Cardiac fibroblast (primary cell): ENCODE measurements at regions not wholly inside any gene's neighbourhood (a gene's known extent, or its start where the extent isn't known, plus 50 kb on each side); places are given as distances from the start of the nearest gene placed in this dataset.
A peak's percentile ranks its signal among the peaks of the same experiment; 100 is the strongest.

Experiments used
- DNase-seq, 2 donors: peaks; one replicate each; pipeline versions ENCODE4 v3.0.0 to v3.0.0-alpha.2; 2010; ENCODE audit warnings: low read depth in 2 of 2
- H3K4me3 ChIP-seq, 2 donors: replicated peaks in 1 of 2; 1 replicate in 1 of 2; 2 replicates in 1 of 2; pipeline ENCODE4 v1.5.1; 2011; ENCODE audit warnings: low read depth in 2 of 2, low read length in 2 of 2, mild to moderate bottlenecking in 2 of 2, moderate library complexity in 1 of 2
- TF ChIP-seq, protein P1 (sequence below): IDR thresholded peaks from one replicate; pipeline ENCODE4 v1.5.1; 2011; ENCODE audit warnings: low read depth, mild to moderate bottlenecking, low read length, inconsistent platforms

DNA sequence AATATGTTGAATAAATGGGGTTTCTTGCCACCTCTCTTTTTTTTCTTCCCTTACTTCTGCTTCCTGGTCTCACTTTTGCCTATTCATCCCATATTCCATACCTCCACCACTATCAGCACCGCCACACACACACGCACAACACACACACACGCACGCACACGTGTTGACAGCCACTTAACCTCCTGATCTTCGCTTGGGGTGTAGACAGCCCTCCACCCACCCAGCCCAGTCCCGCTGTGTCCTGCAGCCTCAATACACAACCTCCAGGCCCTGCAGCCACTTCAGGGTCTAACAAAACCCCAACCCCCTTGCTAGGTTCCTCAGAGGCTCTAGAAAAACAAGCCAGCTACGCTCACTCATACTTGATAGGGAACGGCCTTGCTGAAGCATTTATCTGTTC is 72.3 kb downstream of the LINC00237 start:
- no peak for DNase-seq
- TF ChIP-seq, protein P1, sequence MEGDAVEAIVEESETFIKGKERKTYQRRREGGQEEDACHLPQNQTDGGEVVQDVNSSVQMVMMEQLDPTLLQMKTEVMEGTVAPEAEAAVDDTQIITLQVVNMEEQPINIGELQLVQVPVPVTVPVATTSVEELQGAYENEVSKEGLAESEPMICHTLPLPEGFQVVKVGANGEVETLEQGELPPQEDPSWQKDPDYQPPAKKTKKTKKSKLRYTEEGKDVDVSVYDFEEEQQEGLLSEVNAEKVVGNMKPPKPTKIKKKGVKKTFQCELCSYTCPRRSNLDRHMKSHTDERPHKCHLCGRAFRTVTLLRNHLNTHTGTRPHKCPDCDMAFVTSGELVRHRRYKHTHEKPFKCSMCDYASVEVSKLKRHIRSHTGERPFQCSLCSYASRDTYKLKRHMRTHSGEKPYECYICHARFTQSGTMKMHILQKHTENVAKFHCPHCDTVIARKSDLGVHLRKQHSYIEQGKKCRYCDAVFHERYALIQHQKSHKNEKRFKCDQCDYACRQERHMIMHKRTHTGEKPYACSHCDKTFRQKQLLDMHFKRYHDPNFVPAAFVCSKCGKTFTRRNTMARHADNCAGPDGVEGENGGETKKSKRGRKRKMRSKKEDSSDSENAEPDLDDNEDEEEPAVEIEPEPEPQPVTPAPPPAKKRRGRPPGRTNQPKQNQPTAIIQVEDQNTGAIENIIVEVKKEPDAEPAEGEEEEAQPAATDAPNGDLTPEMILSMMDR, result no peak
- H3K4me3 ChIP-seq, result no peak overlapping the region

DNA sequence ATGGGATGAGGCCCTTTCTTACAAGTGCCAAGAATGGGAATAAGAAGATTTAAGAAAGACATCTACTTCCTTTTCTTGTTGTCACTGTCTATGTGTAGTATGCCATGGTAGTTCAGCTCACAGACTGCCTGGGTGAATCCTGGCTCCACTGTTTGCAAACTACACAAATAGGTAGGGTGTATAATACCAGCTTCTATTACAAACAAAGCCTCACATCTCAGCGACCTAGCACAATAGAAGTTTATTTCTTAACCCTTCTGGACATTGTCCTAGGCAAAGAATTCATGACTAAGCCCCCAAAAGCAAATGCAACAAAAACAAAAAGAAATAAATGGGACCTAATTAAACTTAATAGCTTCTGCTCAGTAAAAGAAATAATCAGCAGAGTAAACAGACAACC is 74.5 kb downstream of the LINC00237 start:
- H3K4me3 ChIP-seq, result no peak overlapping the region
- TF ChIP-seq, protein P1, result no peak
- no peak for DNase-seq

DNA sequence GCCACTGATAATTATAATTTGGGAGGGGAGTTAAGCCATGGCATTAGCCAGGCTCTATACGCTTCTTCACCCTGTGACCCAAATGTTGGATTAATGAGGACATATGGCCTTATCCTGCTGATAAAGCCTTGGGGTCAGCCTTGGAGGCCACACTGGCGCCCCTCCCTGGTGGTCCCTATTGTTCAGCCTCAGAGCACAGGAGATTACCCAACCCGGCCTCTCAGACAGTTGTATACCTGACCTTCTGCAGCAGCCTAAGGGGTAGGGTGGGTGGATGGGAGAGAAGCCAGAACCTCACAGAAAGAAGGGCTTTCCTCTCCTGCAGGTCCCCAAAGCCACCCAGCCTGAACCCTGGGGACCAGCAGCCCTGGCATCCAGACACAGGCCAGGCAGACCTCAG is 76.8 kb downstream of the LINC00237 start:
- TF ChIP-seq, protein P1, result no peak
- H3K4me3 ChIP-seq, result no peak overlapping the region
- DNase-seq, result no peak

DNA sequence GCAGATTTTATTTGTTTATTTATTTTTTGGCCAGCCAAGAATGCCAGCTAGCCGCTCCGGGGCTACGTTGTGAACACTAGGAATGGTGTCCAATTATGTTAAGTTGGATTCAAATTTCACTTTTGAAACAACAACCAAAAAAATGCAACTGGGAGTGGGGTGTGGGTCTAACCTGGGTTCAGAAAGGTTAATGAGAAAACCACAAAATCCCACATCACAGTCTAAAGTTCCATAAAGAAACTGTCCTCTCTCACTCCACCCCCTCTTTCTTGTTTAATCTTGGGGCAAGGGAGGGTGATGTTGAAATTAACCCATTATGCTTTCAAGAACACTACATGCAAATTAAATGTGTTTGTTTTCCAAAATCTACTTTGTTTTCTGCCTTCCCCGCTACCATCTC is 77.2 kb downstream of the LINC00237 start:
- TF ChIP-seq, protein P1, result no peak
- DNase-seq, result no peak
- H3K4me3 ChIP-seq, result no peak overlapping the region

DNA sequence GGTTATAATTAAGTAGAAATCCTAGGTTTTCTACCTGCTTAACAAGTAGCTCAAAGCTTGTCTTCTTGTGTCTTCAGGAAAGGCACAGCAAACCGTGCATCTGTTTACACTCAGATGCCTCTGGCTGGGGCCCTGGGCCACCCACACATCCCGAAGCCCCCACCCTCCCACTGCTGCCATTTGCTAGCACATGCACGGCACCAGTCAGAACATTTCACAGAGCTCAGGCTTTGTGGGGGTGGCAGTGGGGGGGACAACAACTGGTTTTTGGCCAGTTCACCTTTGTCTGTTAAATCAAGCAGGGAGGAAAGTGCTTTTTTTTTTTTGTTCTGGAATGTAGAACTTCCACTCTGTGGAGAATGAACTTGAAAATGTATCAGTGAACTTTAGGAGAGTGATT is 77.7 kb downstream of the LINC00237 start:
- TF ChIP-seq, protein P1, result no peak
- DNase-seq, result no peak
- no peak overlapping the region for H3K4me3 ChIP-seq

DNA sequence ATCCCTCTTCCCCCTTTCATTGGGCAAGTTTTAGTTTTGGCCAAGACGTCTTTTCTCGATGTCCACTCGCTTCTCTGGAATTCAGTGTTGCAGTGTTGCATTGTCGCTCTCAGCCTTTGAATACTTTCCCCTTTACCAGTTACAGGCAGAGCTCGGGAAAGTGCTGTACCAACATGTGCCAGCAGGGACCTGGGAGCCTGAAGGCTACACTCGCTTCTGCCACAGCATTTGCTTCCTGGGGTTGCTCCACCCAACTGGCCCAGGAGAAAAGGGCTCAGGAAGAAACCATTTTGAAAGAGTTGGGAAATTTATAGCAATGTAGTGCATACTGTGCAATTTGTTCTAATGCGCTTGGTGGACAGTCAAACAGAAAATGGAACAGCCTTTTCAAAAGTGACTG is 78.6 kb downstream of the LINC00237 start:
- TF ChIP-seq, protein P1, result no peak
- H3K4me3 ChIP-seq, result no peak overlapping the region
- peak in 1 of 2 donors; percentile 1 for DNase-seq

DNA sequence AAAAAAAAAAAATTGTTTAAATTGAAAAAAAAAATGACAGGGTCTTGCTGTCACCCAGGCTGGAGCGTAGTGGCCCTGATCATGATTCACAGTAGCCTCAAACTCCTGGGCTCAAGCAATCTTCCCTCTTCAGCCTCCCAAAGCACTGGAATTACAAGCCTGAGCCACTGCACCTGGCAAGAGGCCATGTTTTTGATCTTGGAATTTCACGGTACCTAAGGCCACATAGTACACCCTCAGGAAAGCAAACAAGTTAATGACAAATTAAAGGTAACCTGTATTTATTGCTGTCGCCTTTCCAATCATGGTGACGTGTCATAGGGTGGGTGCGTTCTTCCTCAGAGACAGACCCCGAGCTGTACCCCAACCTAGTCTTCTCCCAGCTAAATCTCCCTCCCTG is 79.2 kb downstream of the LINC00237 start:
- no peak for DNase-seq
- TF ChIP-seq, protein P1, result no peak

More for the DNA sequence above, 79.2 kb downstream of the LINC00237 start:
- no peak overlapping the region for H3K4me3 ChIP-seq
